Umbilical cord (tissue), 1 donor: ENCODE measurements at regions not wholly inside any gene's neighbourhood (a gene's known extent, or its start where the extent isn't known, plus 50 kb on each side); places are given as distances from the start of the nearest gene placed in this dataset.
"Not testable (repeated sequence)": the region's sequence is repeated elsewhere in the genome, so short reads cannot be mapped to it uniquely, and the experiment has no call there.

Experiments used
- DNase-seq: peaks from one replicate; pipeline ENCODE4 v3.0.0-alpha.2; 2015; ENCODE audit warnings: low spot score

GRCh38 chr4:120207021-120207420 lies 140.4 kb upstream of the MAD2L1 start:
- no peak for DNase-seq

- no peak for DNase-seq
Measured at GRCh38 chr4:120202222-120202621, 135.6 kb upstream of the MAD2L1 start.

- DNase-seq, result not testable (repeated sequence)
Measured at GRCh38 chr4:120200573-120201110, 134.0 kb upstream of the MAD2L1 start.

- DNase-seq, result no peak
Measured at GRCh38 chr4:120198411-120198810, 131.8 kb upstream of the MAD2L1 start.

- no peak for DNase-seq
Measured at GRCh38 chr4:120177603-120178002, 111.0 kb upstream of the MAD2L1 start.

GRCh38 chr4:120175272-120175671 lies 108.6 kb upstream of the MAD2L1 start:
- DNase-seq, result no peak

GRCh38 chr4:120163895-120164294 lies 97.2 kb upstream of the MAD2L1 start:
- DNase-seq, result no peak

GRCh38 chr4:120158841-120159463 lies 92.3 kb upstream of the MAD2L1 start:
- DNase-seq, result no peak

GRCh38 chr4:120158046-120158445 lies 91.4 kb upstream of the MAD2L1 start:
- no peak for DNase-seq

GRCh38 chr4:120156120-120156718 lies 89.6 kb upstream of the MAD2L1 start:
- DNase-seq, result peak; percentile 83

- no peak for DNase-seq
Measured at GRCh38 chr4:120155287-120155686, 88.6 kb upstream of the MAD2L1 start.

- DNase-seq, result no peak
Measured at GRCh38 chr4:120144634-120145033, 78.0 kb upstream of the MAD2L1 start.

- no peak for DNase-seq
Measured at GRCh38 chr4:120144041-120144440, 77.4 kb upstream of the MAD2L1 start.

- no peak for DNase-seq
Measured at GRCh38 chr4:120139392-120139791, 72.7 kb upstream of the MAD2L1 start.

GRCh38 chr4:120132935-120133334 lies 66.3 kb upstream of the MAD2L1 start:
- no peak for DNase-seq

GRCh38 chr4:120130786-120131185 lies 64.1 kb upstream of the MAD2L1 start:
- DNase-seq, result no peak
